HEK293 (cell line): ENCODE measurements at regions not wholly inside any gene's neighbourhood (a gene's known extent, or its start where the extent isn't known, plus 50 kb on each side); places are given as distances from the start of the nearest gene placed in this dataset.

Source experiments
- CTCF ChIA-PET: fragments of 350-600 bp; formaldehyde crosslinking; extraction: SDS; loops from one replicate; lab custom pipeline; 2021; ENCODE audit warnings: antibody characterized with exemption; lab: Yijun Ruan, JAX
- POLR2A ChIA-PET: fragments of 300-600 bp; formaldehyde crosslinking; extraction: SDS; loops from one replicate; lab custom pipeline; 2020; ENCODE audit warnings: antibody characterized with exemption, inconsistent platforms; lab: Yijun Ruan, JAX
- H3K27ac ChIP-seq: fragments of 200-500 bp; sonication (Bioruptor generic); 2 replicates; pipeline ENCODE4 v1.5.1; 2014; ENCODE audit warnings: low read depth, low read length, control low read depth, inconsistent platforms; ENCODE audit errors: extremely low read depth
- H3K36me3 ChIP-seq, 2 experiments: fragments of 200-500 bp in 1 of 2; sonication (Bioruptor generic) in 1 of 2; 1 replicate in 1 of 2; 2 replicates in 1 of 2; pipeline ENCODE4 v1.5.1; 2014 to 2017; ENCODE audit warnings: inconsistent platforms in 2 of 2, low read length in 2 of 2; ENCODE audit not compliant: control insufficient read depth in 2 of 2, insufficient read depth in 1 of 2
- H3K4me1 ChIP-seq: fragments of 200-500 bp; sonication (Bioruptor generic); 2 replicates; pipeline ENCODE4 v1.5.1; 2014; ENCODE audit warnings: mild to moderate bottlenecking, low read length, inconsistent platforms; ENCODE audit not compliant: control insufficient read depth, insufficient read depth
- H3K4me3 ChIP-seq: 2 replicates; pipeline ENCODE4 v1.5.1; 2011; ENCODE audit warnings: low read depth, mild to moderate bottlenecking, control low read depth, low read length, moderate library complexity
- H3K9me3 ChIP-seq: fragments of 200-500 bp; sonication (Bioruptor generic); 2 replicates; pipeline ENCODE4 v1.5.1; 2014; ENCODE audit warnings: low read depth, low read length, inconsistent platforms; ENCODE audit not compliant: control insufficient read depth, insufficient read depth
- CTCF ChIP-seq: fragments of 450-650 bp; formaldehyde crosslinking; IDR thresholded peaks from 2 replicates; pipeline ENCODE4 v1.5.1; 2016; ENCODE audit warnings: missing biosample characterization, missing genetic modification characterization
- GFI1B ChIP-seq: fragments of 450-650 bp; formaldehyde crosslinking; IDR thresholded peaks from 2 replicates; pipeline ENCODE4 v1.5.1; 2016; ENCODE audit warnings: missing biosample characterization, missing genetic modification characterization
- HIC1 ChIP-seq: fragments of 450-650 bp; formaldehyde crosslinking; IDR thresholded peaks from 2 replicates; pipeline ENCODE4 v1.5.1; 2016; ENCODE audit warnings: missing biosample characterization, missing genetic modification characterization
- PRDM2 ChIP-seq: fragments of 450-650 bp; formaldehyde crosslinking; IDR thresholded peaks from 2 replicates; pipeline ENCODE4 v1.5.1; 2016; ENCODE audit warnings: missing biosample characterization, missing genetic modification characterization, borderline replicate concordance
- REST ChIP-seq: fragments of 450-650 bp; formaldehyde crosslinking; IDR thresholded peaks from 2 replicates; pipeline ENCODE4 v1.5.1; 2016; ENCODE audit warnings: missing biosample characterization, missing genetic modification characterization
- SETDB1 ChIP-seq: IDR thresholded peaks from one replicate; pipeline ENCODE4 v1.6.1; 2017; ENCODE audit warnings: mild to moderate bottlenecking, low read length, moderate library complexity, mixed read lengths; ENCODE audit not compliant: insufficient read length
- TRIM28 ChIP-seq: IDR thresholded peaks from 2 replicates; pipeline ENCODE4 v1.6.1; 2011; ENCODE audit warnings: low read length, control low read depth, borderline replicate concordance
- ZBTB21 ChIP-seq: fragments of 450-650 bp; formaldehyde crosslinking; IDR thresholded peaks from 2 replicates; pipeline ENCODE4 v1.5.1; 2017; ENCODE audit warnings: missing biosample characterization, missing genetic modification characterization
- ZFP69B ChIP-seq: fragments of 450-650 bp; formaldehyde crosslinking; IDR thresholded peaks from 2 replicates; pipeline ENCODE4 v1.5.1; 2016; ENCODE audit warnings: missing biosample characterization, missing genetic modification characterization
- ZIC2 ChIP-seq: fragments of 450-650 bp; formaldehyde crosslinking; IDR thresholded peaks from 2 replicates; pipeline ENCODE4 v1.5.1; 2016; ENCODE audit warnings: missing biosample characterization, missing genetic modification characterization
- ZNF184 ChIP-seq: fragments of 450-650 bp; IDR thresholded peaks from 2 replicates; pipeline ENCODE4 v1.5.1; 2018; ENCODE audit warnings: missing biosample characterization, mild to moderate bottlenecking, missing genetic modification characterization
- ZNF248 ChIP-seq: fragments of 450-650 bp; formaldehyde crosslinking; IDR thresholded peaks from 2 replicates; pipeline ENCODE4 v1.5.1; 2017; ENCODE audit warnings: missing biosample characterization, missing genetic modification characterization
- ZNF26 ChIP-seq: fragments of 450-650 bp; formaldehyde crosslinking; IDR thresholded peaks from 2 replicates; pipeline ENCODE4 v1.5.1; 2016; ENCODE audit warnings: missing biosample characterization, missing genetic modification characterization
- ZNF266 ChIP-seq: fragments of 450-650 bp; formaldehyde crosslinking; IDR thresholded peaks from 2 replicates; pipeline ENCODE4 v1.5.1; 2016; ENCODE audit warnings: missing biosample characterization, missing genetic modification characterization, low read depth
- ZNF404 ChIP-seq: fragments of 450-650 bp; formaldehyde crosslinking; IDR thresholded peaks from 2 replicates; pipeline ENCODE4 v1.5.1; 2017; ENCODE audit warnings: missing biosample characterization, missing genetic modification characterization
- ZNF514 ChIP-seq: fragments of 450-650 bp; formaldehyde crosslinking; IDR thresholded peaks from 2 replicates; pipeline ENCODE4 v1.5.1; 2016; ENCODE audit warnings: missing biosample characterization, missing genetic modification characterization
- ZNF580 ChIP-seq: fragments of 450-650 bp; formaldehyde crosslinking; IDR thresholded peaks from 2 replicates; pipeline ENCODE4 v1.5.1; 2016; ENCODE audit warnings: missing biosample characterization, missing genetic modification characterization
- ZNF701 ChIP-seq: fragments of 450-650 bp; formaldehyde crosslinking; IDR thresholded peaks from 2 replicates; pipeline ENCODE4 v1.5.1; 2016; ENCODE audit warnings: missing biosample characterization, missing genetic modification characterization
- ZNF791 ChIP-seq: fragments of 450-650 bp; formaldehyde crosslinking; IDR thresholded peaks from 2 replicates; pipeline ENCODE4 v1.5.1; 2016; ENCODE audit warnings: missing biosample characterization, missing genetic modification characterization
- ZSCAN18 ChIP-seq: fragments of 450-650 bp; formaldehyde crosslinking; IDR thresholded peaks from 2 replicates; pipeline ENCODE4 v1.5.1; 2016; ENCODE audit warnings: missing biosample characterization, missing genetic modification characterization
- ZSCAN30 ChIP-seq: fragments of 450-650 bp; IDR thresholded peaks from 2 replicates; pipeline ENCODE4 v1.5.1; 2018; ENCODE audit warnings: missing biosample characterization, mild to moderate bottlenecking, missing genetic modification characterization, moderate library complexity

- TF ChIP-seq ZNF26 (tag by site-specific recombination) (no peak), ZIC2 (tag by site-specific recombination) (no peak), ZNF791 (tag by site-specific recombination) (no peak)
Observed at GRCh38 chrX:94097868-94098267, 423.9 kb downstream of the FAM133A start (continued).

- Histone ChIP-seq H3K4me1 (no peaks in the 10 kb centered on the region), H3K4me3 (no peak overlapping the region), H3K27ac (no peak overlapping the region), H3K36me3 (no peaks in the 10 kb centered on the region), H3K9me3 (no peaks in the 10 kb centered on the region)
- POLR2A ChIA-PET: no interaction called here
- CTCF ChIA-PET: interaction anchor here (0.6 kb wide), 1 partner anchor 351 kb away, joined by 3 read pairs; no protein-coding TSS in a partner anchor
- TF ChIP-seq ZNF266 (tag by site-specific recombination) (no peak), ZFP69B (tag by site-specific recombination) (no peak), CTCF (no peak), ZSCAN30 (tag by site-specific recombination) (no peak), ZNF184 (tag by site-specific recombination) (no peak), ZNF580 (tag by site-specific recombination) (no peak), ZNF404 (tag by site-specific recombination) (no peak), SETDB1 (no peak), HIC1 (tag by site-specific recombination) (no peak), PRDM2 (tag by site-specific recombination) (no peak), ZNF514 (tag by site-specific recombination) (no peak), TRIM28 (no peak), ZNF701 (tag by site-specific recombination) (no peak), ZBTB21 (tag by site-specific recombination) (no peak), ZSCAN18 (tag by site-specific recombination) (no peak), ZNF248 (no peak), GFI1B (tag by site-specific recombination) (no peak), REST (tag by site-specific recombination) (no peak)
Observed at GRCh38 chrX:94107981-94108380, 434.0 kb downstream of the FAM133A start.
